Esophagus muscularis mucosa (tissue), 3 donors: ENCODE measurements at regions not wholly inside any gene's neighbourhood (a gene's known extent, or its start where the extent isn't known, plus 50 kb on each side); places are given as distances from the start of the nearest gene placed in this dataset.

Experiments
- POLR2A ChIP-seq: fragments of 450-650 bp; IDR thresholded peaks from one replicate; pipeline ENCODE4 v1.6.1; 2017; ENCODE audit warnings: antibody characterized with exemption, moderate library complexity, mild to moderate bottlenecking, low read depth
- POLR2AphosphoS5 ChIP-seq, 2 donors: sonication (generic); formaldehyde crosslinking; IDR thresholded peaks; one replicate each; pipeline ENCODE4 v1.6.1; 2017; ENCODE audit warnings: antibody characterized with exemption in 2 of 2
- TF ChIP-seq, protein P1 (sequence below), 3 experiments: fragments of 200-600 bp in 2 of 3; fragments of 450-650 bp in 1 of 3; sonication (generic) in 2 of 3; IDR thresholded peaks; one replicate each; pipeline ENCODE4 v1.5.1; 2017 to 2019; ENCODE audit warnings: antibody characterized with exemption in 3 of 3, mild to moderate bottlenecking in 2 of 3, moderate library complexity in 1 of 3

- TF ChIP-seq, protein P1, sequence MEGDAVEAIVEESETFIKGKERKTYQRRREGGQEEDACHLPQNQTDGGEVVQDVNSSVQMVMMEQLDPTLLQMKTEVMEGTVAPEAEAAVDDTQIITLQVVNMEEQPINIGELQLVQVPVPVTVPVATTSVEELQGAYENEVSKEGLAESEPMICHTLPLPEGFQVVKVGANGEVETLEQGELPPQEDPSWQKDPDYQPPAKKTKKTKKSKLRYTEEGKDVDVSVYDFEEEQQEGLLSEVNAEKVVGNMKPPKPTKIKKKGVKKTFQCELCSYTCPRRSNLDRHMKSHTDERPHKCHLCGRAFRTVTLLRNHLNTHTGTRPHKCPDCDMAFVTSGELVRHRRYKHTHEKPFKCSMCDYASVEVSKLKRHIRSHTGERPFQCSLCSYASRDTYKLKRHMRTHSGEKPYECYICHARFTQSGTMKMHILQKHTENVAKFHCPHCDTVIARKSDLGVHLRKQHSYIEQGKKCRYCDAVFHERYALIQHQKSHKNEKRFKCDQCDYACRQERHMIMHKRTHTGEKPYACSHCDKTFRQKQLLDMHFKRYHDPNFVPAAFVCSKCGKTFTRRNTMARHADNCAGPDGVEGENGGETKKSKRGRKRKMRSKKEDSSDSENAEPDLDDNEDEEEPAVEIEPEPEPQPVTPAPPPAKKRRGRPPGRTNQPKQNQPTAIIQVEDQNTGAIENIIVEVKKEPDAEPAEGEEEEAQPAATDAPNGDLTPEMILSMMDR (IDR thresholded peaks at IDR 0.05), result no peak
- TF ChIP-seq POLR2A, result no peak
- no peak for TF ChIP-seq POLR2AphosphoS5 (IDR thresholded peaks at IDR 0.05)
These were observed 170.5 kb downstream of the RPS24 start for GRCh38 chr10:78203915-78204818.
